ENCODE measurements at regions not wholly inside any gene's neighbourhood (a gene's known extent, or its start where the extent isn't known, plus 50 kb on each side); places are given as distances from the start of the nearest gene placed in this dataset.

GRCh38 chr7:52107355-52107754 is 790.7 kb upstream of the COBL start:
- DNase-seq, result no peak

- no peak for DNase-seq
These were observed 779.3 kb upstream of the COBL start for GRCh38 chr7:52095861-52096260.

GRCh38 chr7:52091996-52092395 is 775.4 kb upstream of the COBL start:
- DNase-seq, result no peak

GRCh38 chr7:52091101-52091500 is 774.5 kb upstream of the COBL start:
- no peak for DNase-seq

GRCh38 chr7:52088008-52088901 is 771.6 kb upstream of the COBL start:
- no peak for DNase-seq

- DNase-seq, result no peak
These were observed 769.0 kb upstream of the COBL start for GRCh38 chr7:52085610-52086009.

- DNase-seq, result no peak
These were observed 763.9 kb upstream of the COBL start for GRCh38 chr7:52080493-52080892.

GRCh38 chr7:52079726-52080125 is 763.1 kb upstream of the COBL start:
- DNase-seq, result no peak

GRCh38 chr7:52077571-52077970 is 761.0 kb upstream of the COBL start:
- DNase-seq, result no peak

- no peak for DNase-seq
These were observed 758.3 kb upstream of the COBL start for GRCh38 chr7:52074912-52075311.

GRCh38 chr7:52074071-52074470 is 757.5 kb upstream of the COBL start:
- no peak for DNase-seq

GRCh38 chr7:52071744-52072143 is 755.1 kb upstream of the COBL start:
- no peak for DNase-seq

GRCh38 chr7:52064493-52064892 is 747.9 kb upstream of the COBL start:
- DNase-seq, result no peak

- DNase-seq, result no peak
These were observed 745.1 kb upstream of the COBL start for GRCh38 chr7:52061666-52062065.

- DNase-seq, result no peak
These were observed 736.9 kb upstream of the COBL start for GRCh38 chr7:52053525-52053924.

- no peak for DNase-seq
These were observed 714.1 kb upstream of the COBL start for GRCh38 chr7:52030722-52031121.

GRCh38 chr7:52026140-52026539 is 709.5 kb upstream of the COBL start:
- DNase-seq, result no peak

- no peak for DNase-seq
These were observed 704.7 kb upstream of the COBL start for GRCh38 chr7:52021343-52021742.

GRCh38 chr7:52018680-52019054 is 702.1 kb upstream of the COBL start:
- no peak for DNase-seq

GRCh38 chr7:52017802-52018679 is 701.4 kb upstream of the COBL start:
- peak; percentile 57 for DNase-seq

GRCh38 chr7:52009181-52009580 is 692.6 kb upstream of the COBL start:
- no peak for DNase-seq

GRCh38 chr7:52006674-52007073 is 690.1 kb upstream of the COBL start:
- DNase-seq, result no peak

GRCh38 chr7:52005613-52006012 is 689.0 kb upstream of the COBL start:
- no peak for DNase-seq

GRCh38 chr7:51995596-51996179 is 679.1 kb upstream of the COBL start:
- DNase-seq, result no peak

Data from NCI-H2029 treated with DMSO at 0.1 percent for 48 hours (cell line).